Panc1 (cell line): ENCODE measurements at regions not wholly inside any gene's neighbourhood (a gene's known extent, or its start where the extent isn't known, plus 50 kb on each side); places are given as distances from the start of the nearest gene placed in this dataset.

Experiments
- ATAC-seq: fragments of 200-7000 bp; cut with Tn5 transposase; 2 replicates; pipeline ENCODE4 v1.9.1; 2020; ENCODE audit warnings: mild to moderate bottlenecking, moderate library complexity
- BruUV-seq: library from RNA; stranded (reverse); fragments of 400-500 nt; replicated peaks from 2 replicates; lab custom pipeline; 2021; lab: Mats Ljungman, UMichigan
- CTCF ChIA-PET: fragments of 300-600 bp; sonication (Branson Sonifier 250); formaldehyde crosslinking; loops from one replicate; lab custom pipeline; 2022; ENCODE audit warnings: antibody characterized with exemption; lab: Charles Lee
- POLR2A ChIA-PET: fragments of 300-600 bp; sonication (Branson Sonifier 250); formaldehyde crosslinking; loops from one replicate; lab custom pipeline; 2022; ENCODE audit warnings: antibody characterized with exemption; lab: Charles Lee
- DNase-seq: peaks from one replicate; pipeline ENCODE4 v3.0.0-alpha.2; 2010; ENCODE audit warnings: low read depth, low spot score
- H3K27ac ChIP-seq: 2 replicates; pipeline ENCODE4 v1.5.1; 2011; ENCODE audit warnings: mild to moderate bottlenecking, low read length, inconsistent platforms
- H3K27me3 ChIP-seq: fragments of 200-500 bp; sonication (Bioruptor generic); 2 replicates; pipeline ENCODE4 v1.6.0; 2014; ENCODE audit warnings: low read length, inconsistent platforms; ENCODE audit not compliant: control insufficient read depth, insufficient read depth
- H3K36me3 ChIP-seq: fragments of 200-500 bp; sonication (Bioruptor generic); 2 replicates; pipeline ENCODE4 v1.5.1; 2014; ENCODE audit warnings: inconsistent platforms, mild to moderate bottlenecking, low read length, moderate library complexity; ENCODE audit not compliant: control insufficient read depth, insufficient read depth
- H3K4me1 ChIP-seq: 2 replicates; pipeline ENCODE4 v1.5.1; 2011; ENCODE audit warnings: inconsistent platforms, mild to moderate bottlenecking, low read length, moderate library complexity; ENCODE audit not compliant: control insufficient read depth, insufficient read depth
- H3K4me3 ChIP-seq, 2 experiments: 2 replicates each; pipeline ENCODE4 v1.5.1; 2011 to 2012; ENCODE audit warnings: low read depth in 2 of 2, low read length in 2 of 2, mild to moderate bottlenecking in 2 of 2, inconsistent platforms in 1 of 2, moderate library complexity in 1 of 2
- H3K9me3 ChIP-seq: fragments of 200-500 bp; sonication (Bioruptor generic); 2 replicates; pipeline ENCODE4 v1.5.1; 2014; ENCODE audit warnings: low read depth, mild to moderate bottlenecking, inconsistent platforms, low read length, moderate library complexity; ENCODE audit not compliant: control insufficient read depth, insufficient read depth
- CTCF ChIP-seq: fragments of 450-650 bp; IDR thresholded peaks from 2 replicates; pipeline ENCODE4 v1.5.1; 2017; ENCODE audit warnings: mild to moderate bottlenecking
- POLR2AphosphoS5 ChIP-seq: IDR thresholded peaks from 2 replicates; pipeline ENCODE4 v1.6.1; 2012; ENCODE audit warnings: mild to moderate bottlenecking, low read depth, low read length, moderate library complexity
- SIN3A ChIP-seq: IDR thresholded peaks from 2 replicates; pipeline ENCODE4 v1.6.1; 2012; ENCODE audit warnings: low read depth, mild to moderate bottlenecking, low read length, moderate library complexity, borderline replicate concordance; ENCODE audit not compliant: insufficient read depth
- TCF7L2 ChIP-seq: IDR thresholded peaks from 2 replicates; pipeline ENCODE4 v1.6.1; 2011; ENCODE audit warnings: mild to moderate bottlenecking, low read depth, low read length, inconsistent platforms
- in situ Hi-C: cut with HindIII; loops from 2 replicates; pipeline ENCODE4 v1.10.0; 2016; ENCODE audit warnings: low sequenced_read_pairs, low pct_unique_long_range_greater_than_20kb
- intact Hi-C: fragments of 100-400 bp; cut with micrococcal nuclease; formaldehyde crosslinking; loops from one replicate; pipeline ENCODE4 v1.10.0; 2022; ENCODE audit not compliant: unreplicated experiment
- TF ChIP-seq, protein P1 (sequence below), 2 experiments: IDR thresholded peaks; 2 replicates each; pipeline ENCODE4 v1.6.1; 2011 to 2012; ENCODE audit warnings: low read depth in 2 of 2, control low read depth in 1 of 2, low read length in 1 of 2, mild to moderate bottlenecking in 1 of 2, moderate library complexity in 1 of 2; ENCODE audit not compliant: insufficient read depth in 1 of 2

DNA sequence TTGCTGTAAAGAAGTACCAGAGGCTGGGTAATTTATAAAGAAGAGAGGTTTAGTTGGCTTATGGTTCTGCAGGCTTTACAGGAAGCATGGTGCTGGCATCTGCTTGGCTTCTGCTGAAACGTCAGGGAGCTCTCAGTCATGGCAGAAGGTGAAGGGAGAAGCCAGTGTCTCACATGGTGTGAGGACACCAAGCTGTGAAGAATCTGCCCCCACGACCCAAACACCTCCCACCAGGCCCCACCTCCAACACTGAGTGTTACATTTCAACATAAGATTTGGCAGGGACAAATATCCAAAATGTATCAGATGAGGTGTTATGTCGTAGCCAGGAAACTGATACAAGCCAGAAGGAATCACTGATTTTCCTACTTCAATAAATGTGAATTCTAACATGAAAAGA, 136.5 kb downstream of the CYSLTR2 start:
- H3K4me1 ChIP-seq = no peaks in the 10 kb centered on the region
- H3K36me3 ChIP-seq = no peaks in the 10 kb centered on the region
- ChIA-PET POLR2A (no interaction called here), CTCF (no interaction called here)
- no peaks in the 10 kb centered on the region for H3K27me3 ChIP-seq
- ATAC-seq = no peak
- H3K9me3 ChIP-seq = no peaks in the 10 kb centered on the region
- intact Hi-C loops = no loop called here
- H3K4me3 ChIP-seq = no peak overlapping the region
- no peak for DNase-seq
- BruUV-seq = no TSS peak
- TF ChIP-seq, protein P1, sequence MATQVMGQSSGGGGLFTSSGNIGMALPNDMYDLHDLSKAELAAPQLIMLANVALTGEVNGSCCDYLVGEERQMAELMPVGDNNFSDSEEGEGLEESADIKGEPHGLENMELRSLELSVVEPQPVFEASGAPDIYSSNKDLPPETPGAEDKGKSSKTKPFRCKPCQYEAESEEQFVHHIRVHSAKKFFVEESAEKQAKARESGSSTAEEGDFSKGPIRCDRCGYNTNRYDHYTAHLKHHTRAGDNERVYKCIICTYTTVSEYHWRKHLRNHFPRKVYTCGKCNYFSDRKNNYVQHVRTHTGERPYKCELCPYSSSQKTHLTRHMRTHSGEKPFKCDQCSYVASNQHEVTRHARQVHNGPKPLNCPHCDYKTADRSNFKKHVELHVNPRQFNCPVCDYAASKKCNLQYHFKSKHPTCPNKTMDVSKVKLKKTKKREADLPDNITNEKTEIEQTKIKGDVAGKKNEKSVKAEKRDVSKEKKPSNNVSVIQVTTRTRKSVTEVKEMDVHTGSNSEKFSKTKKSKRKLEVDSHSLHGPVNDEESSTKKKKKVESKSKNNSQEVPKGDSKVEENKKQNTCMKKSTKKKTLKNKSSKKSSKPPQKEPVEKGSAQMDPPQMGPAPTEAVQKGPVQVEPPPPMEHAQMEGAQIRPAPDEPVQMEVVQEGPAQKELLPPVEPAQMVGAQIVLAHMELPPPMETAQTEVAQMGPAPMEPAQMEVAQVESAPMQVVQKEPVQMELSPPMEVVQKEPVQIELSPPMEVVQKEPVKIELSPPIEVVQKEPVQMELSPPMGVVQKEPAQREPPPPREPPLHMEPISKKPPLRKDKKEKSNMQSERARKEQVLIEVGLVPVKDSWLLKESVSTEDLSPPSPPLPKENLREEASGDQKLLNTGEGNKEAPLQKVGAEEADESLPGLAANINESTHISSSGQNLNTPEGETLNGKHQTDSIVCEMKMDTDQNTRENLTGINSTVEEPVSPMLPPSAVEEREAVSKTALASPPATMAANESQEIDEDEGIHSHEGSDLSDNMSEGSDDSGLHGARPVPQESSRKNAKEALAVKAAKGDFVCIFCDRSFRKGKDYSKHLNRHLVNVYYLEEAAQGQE (IDR thresholded peaks at IDR 0.05; ENCODE audit: insufficient read depth in 1 of 2, low read depth in 2 of 2, low read length in 1 of 2) = no peak
- TF ChIP-seq SIN3A (no peak), CTCF (no peak), POLR2AphosphoS5 (no peak), TCF7L2 (no peak)
- H3K27ac ChIP-seq = no peak overlapping the region
- in situ Hi-C loops = no loop called here

GRCh38 chr13:48790966-48791365, 137.2 kb downstream of the CYSLTR2 start:
- POLR2A ChIA-PET = no interaction called here

More at GRCh38 chr13:48790966-48791365, 137.2 kb downstream of the CYSLTR2 start:
- in situ Hi-C loops (no loop called here), intact Hi-C loops (no loop called here)
- ATAC-seq (no peak), DNase-seq (no peak)
- no peak overlapping the region for H3K4me3 ChIP-seq
- H3K9me3 ChIP-seq = no peaks in the 10 kb centered on the region
- BruUV-seq = no TSS peak
- H3K36me3 ChIP-seq = no peaks in the 10 kb centered on the region
- no peak for TF ChIP-seq SIN3A
- no peak for TF ChIP-seq CTCF
- TF ChIP-seq TCF7L2 = no peak
- H3K27me3 ChIP-seq = no peaks in the 10 kb centered on the region
- H3K27ac ChIP-seq = no peak overlapping the region
- H3K4me1 ChIP-seq = no peaks in the 10 kb centered on the region
- CTCF ChIA-PET = no interaction called here
